HG03135 (cell line): ENCODE measurements at regions not wholly inside any gene's neighbourhood (a gene's known extent, or its start where the extent isn't known, plus 50 kb on each side); places are given as distances from the start of the nearest gene placed in this dataset.

Source experiments
- ATAC-seq: cut with Tn5 transposase; IDR thresholded peaks from one replicate; pipeline ENCODE4 v1.9.1; 2021; ENCODE audit warnings: mild to moderate bottlenecking, moderate library complexity; ENCODE audit not compliant: unreplicated experiment

- ATAC-seq: no peak
Observed at GRCh38 chr6:134533991-134534390, 216.1 kb upstream of the SGK1 start.

GRCh38 chr6:134532694-134533624 is 215.0 kb upstream of the SGK1 start:
- no peak for ATAC-seq

- no peak for ATAC-seq
Observed at GRCh38 chr6:134531611-134532010, 213.7 kb upstream of the SGK1 start.

GRCh38 chr6:134531188-134531551 is 213.3 kb upstream of the SGK1 start:
- ATAC-seq: no peak

GRCh38 chr6:134529921-134530320 is 212.0 kb upstream of the SGK1 start:
- ATAC-seq: no peak

- ATAC-seq: no peak
Observed at GRCh38 chr6:134529305-134529704, 211.4 kb upstream of the SGK1 start.

- no peak for ATAC-seq
Observed at GRCh38 chr6:134527108-134527787, 209.3 kb upstream of the SGK1 start.

- no peak for ATAC-seq
Observed at GRCh38 chr6:134525190-134525868, 207.4 kb upstream of the SGK1 start.

GRCh38 chr6:134523903-134524650 is 206.2 kb upstream of the SGK1 start:
- no peak for ATAC-seq

GRCh38 chr6:134523051-134523450 is 205.1 kb upstream of the SGK1 start:
- no peak for ATAC-seq

- ATAC-seq: no peak
Observed at GRCh38 chr6:134521116-134521501, 203.2 kb upstream of the SGK1 start.

- ATAC-seq: no peak
Observed at GRCh38 chr6:134520181-134521115, 202.5 kb upstream of the SGK1 start.

GRCh38 chr6:134519465-134519864 is 201.6 kb upstream of the SGK1 start:
- no peak for ATAC-seq

GRCh38 chr6:134517868-134518267 is 200.0 kb upstream of the SGK1 start:
- no peak for ATAC-seq

GRCh38 chr6:134517145-134517658 is 199.3 kb upstream of the SGK1 start:
- ATAC-seq: no peak

- ATAC-seq: no peak
Observed at GRCh38 chr6:134516582-134516981, 198.7 kb upstream of the SGK1 start.

- ATAC-seq: no peak
Observed at GRCh38 chr6:134515986-134516385, 198.1 kb upstream of the SGK1 start.

- ATAC-seq: no peak
Observed at GRCh38 chr6:134512981-134513391, 195.1 kb upstream of the SGK1 start.

GRCh38 chr6:134511984-134512683 is 194.2 kb upstream of the SGK1 start:
- ATAC-seq: no peak
